Stimulated activated CD4-positive, alpha-beta T cell treated with anti-CD3 and anti-CD28 coated beads, TNF-alpha, amount 100 ng/mL, for 4 hours (primary cell): ENCODE measurements at regions not wholly inside any gene's neighbourhood (a gene's known extent, or its start where the extent isn't known, plus 50 kb on each side); places are given as distances from the start of the nearest gene placed in this dataset.
"Not testable (repeated sequence)": the region's sequence is repeated elsewhere in the genome, so short reads cannot be mapped to it uniquely, and the experiment has no call there.

Source experiments
- DNase-seq, 3 experiments: peaks; one replicate each; pipeline ENCODE4 v3.0.0-alpha.2; 2020; ENCODE audit warnings: low read depth in 3 of 3

DNA sequence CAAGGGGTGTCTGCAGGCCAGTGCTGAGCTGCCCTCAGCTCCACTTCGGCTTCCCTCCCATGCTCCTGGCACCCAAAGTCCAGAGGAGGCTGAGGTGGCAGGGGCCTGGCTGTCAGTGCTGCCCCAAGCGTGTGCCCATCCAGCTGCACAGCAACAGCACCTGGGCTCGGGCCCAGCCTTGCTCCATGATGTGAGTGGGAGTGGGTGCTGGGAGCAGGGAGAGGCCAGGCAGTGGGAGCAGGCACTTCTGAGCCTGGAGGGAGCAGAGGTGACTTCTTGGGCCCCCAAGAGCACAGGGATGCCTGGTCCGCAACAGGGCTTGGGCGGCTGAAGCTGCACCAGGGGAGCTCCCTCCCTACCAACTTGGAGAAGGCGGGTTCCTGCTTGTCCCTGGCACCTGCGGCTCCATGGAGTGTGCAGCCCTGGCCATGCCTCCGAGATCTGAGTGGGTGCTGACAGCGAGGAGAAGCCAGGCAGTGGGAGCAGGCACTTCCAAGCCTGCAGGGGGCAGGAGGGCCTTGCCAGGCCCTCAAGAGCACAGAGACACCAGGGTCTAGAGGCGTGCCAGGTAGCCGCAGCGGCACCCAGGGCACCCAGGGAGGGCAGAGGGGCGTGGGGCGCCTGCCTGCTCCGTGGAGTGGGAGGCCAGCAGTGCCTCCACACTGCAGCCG, 366.7 kb upstream of the SGO1 start:
- no peak for DNase-seq

DNA sequence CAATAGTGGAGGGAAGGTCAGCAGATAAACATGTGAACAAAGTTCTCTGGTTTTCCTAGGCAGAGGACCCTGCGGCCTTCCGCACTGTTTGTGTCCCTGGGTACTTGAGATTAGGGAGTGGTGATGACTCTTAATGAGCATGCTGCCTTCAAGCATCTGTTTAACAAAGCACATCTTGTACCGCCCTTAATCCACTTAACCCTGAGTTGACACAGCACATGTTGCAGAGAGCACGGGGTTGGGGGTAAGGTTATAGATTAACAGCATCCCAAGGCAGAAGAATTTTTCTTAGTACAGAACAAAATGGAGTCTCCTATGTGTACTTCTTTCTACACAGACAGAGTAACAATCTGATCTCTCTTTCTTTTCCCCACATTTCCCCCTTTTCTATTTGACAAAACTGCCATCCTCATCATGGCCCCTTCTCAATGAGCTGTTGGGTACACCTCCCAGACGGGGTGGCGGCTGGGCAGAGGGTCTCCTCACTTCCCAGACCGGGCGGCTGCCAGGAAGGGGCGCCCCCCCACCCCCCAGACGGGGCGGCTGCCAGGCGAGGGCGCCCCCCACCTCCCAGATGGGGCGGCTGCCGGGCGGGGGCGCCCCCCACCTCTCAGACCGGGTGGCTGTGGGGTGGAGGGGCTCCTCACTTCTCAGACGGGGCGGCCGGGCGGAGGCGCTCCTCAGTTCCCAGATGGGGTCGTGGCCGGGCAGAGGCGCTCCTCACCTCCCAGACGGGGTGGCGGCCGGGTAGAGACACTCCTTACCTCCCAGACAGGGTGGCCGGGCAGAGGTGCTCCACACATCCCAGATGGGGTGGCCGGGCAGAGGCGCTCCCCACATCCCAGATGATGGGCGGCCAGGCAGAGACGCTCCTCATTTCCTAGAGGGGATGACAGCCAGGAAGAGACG, 361.6 kb upstream of the SGO1 start:
- DNase-seq = not testable (repeated sequence)

GRCh38 chr3:20546636-20547035, 360.6 kb upstream of the SGO1 start:
- no peak for DNase-seq

GRCh38 chr3:20543535-20544226, 357.7 kb upstream of the SGO1 start:
- no peak for DNase-seq

GRCh38 chr3:20540066-20540465, 354.1 kb upstream of the SGO1 start:
- no peak for DNase-seq

DNA sequence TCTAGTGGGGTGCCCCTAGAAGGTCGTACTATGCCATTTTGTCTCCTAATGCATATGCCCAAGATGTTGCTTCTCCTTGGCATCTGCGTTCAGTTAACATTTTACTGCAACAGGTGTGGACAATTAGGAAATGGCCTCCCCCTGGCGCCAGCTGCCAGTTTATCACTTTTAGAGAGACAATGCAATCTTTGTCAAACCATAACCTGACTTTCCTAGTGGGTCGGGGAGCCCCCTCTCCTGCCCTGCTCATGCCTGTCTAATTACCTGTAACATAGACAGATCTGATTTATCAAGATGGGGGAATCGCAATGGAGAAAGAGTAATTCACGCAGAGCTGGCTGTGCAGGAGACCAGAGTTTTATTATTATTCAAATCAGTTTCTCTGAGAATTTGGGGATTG, 353.7 kb upstream of the SGO1 start:
- DNase-seq = no peak

- DNase-seq = no peak
Measured at GRCh38 chr3:20537234-20537633, 351.2 kb upstream of the SGO1 start.

DNA sequence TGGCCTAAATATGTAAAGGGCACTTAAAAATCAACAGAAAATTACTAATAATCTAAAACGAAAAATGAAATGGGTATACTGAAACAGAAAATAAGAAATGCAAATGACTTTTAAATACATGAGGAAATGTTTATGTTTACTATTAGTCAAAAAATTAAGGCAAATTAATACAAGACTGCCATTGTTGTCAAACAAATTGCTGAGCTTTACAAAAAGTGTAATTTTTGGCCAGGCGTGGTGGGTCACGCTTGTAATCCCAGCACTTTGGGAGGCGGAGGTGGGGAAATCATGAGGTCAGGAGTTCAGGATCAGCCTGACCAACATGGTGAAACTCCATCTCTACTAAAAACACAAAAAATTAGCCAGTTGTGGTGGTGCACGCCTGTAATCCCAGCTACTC, 343.9 kb upstream of the SGO1 start:
- DNase-seq = no peak

- no peak for DNase-seq
Measured at GRCh38 chr3:20528180-20528770, 342.3 kb upstream of the SGO1 start.

DNA sequence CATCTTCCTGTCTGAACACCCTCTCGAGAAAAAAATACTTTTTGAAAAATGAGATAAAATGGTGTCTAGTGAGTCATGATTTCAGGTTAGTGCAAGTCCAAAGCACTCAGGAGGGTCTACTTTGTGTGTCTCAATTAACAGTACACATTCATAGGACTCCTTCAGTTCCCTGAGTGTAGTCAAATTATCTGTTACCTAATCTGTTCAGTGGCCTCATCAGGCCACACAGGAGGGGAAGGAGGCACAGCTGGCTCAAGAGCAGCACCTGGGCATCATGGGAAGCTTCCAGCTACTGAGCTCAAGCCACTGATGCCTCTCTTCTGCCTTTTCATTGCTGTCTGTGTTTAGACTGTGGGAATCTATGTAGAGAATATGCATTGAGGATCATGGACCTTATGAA, 341.4 kb upstream of the SGO1 start:
- no peak for DNase-seq

GRCh38 chr3:20524328-20524727, 338.3 kb upstream of the SGO1 start:
- no peak for DNase-seq

- no peak for DNase-seq
Measured at GRCh38 chr3:20523293-20523692, 337.3 kb upstream of the SGO1 start.

DNA sequence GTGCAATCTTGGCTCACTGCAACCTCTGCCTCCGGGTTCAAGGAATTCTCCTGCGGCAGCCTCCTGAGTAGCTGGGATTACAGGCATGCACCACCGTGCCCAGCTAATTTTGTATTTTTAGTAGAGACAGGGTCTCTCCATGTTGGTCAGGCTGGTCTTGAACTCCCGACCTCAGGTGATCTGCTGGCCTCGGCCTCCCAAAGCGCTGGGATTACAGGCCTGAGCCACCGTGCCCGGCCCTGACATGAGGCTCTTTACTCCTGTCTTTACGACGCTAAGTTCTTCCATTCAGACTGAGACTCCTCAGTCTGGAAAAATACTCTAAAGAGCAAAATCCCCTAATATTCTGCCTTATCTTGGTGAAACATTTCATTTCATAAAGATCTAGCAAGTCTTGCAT, 331.3 kb upstream of the SGO1 start:
- not testable (repeated sequence) for DNase-seq

DNA sequence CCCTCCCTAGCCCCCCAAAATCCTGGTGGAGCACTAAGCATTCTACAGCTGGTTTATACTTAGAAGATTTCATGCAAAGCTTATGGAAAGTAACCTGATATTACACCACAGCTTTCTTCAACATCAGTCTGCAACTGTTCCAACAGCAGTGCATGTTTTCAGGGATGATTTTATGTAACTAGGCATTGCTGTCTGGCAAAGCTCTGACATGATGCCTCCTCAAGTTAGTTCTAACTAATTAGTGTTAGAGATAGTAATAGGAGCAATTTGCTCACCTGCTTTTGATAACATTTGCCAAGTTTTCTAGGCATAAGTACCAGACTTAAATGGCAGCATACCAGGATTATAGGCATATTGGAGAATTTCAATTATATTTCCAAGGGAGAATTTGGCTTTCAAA, 330.3 kb upstream of the SGO1 start:
- DNase-seq = no peak

GRCh38 chr3:20515834-20516233, 329.8 kb upstream of the SGO1 start:
- DNase-seq = no peak

DNA sequence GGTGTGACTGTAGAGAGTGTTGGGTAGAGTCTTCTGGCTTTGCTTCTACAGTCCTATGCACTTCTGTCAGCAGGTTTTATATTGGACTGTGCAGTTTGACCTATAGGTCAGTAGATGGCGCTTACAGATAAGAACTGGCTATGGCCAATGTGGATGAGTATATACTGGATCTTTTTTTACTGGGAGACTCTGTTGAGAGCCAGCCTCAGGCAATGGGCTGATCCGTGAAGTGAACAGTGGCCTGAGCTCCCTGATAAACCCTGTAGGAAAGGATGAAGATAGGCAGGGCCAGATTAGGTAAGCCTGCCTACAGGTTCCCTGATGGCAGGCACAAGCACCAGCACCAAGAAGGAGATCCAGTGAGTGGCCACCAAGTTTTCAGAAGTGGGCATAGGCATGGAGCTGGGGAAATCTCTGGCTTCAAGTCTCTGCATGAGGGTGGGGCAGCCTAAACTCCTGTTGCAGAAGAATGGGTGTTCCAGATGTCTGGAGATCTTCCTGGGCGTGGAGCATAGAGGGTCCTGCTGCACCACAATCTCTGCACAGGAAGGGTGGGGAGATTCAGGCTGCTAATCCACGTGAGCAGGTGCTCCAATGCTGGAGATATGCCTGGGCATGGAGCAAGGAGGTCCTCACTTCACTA, 326.0 kb upstream of the SGO1 start:
- no peak for DNase-seq

DNA sequence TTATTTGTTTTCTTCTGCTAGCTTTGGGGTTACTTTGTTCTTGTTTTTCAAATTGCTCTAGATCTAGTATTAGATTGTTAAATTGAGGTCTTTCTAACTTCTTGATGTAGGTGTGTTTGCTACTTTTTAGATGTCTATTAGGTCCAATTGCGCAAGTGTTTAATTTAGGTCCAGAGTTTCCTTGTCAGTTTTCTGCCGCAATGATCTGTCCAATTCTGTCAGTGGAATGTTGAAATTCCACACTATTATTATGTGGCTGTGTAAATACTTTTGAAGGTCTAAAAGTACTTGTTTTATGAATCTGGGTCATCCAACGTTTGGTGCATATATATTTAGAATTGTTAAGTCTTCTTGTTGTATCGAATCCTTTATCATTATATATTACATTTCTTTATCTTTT, 324.4 kb upstream of the SGO1 start:
- no peak for DNase-seq

DNA sequence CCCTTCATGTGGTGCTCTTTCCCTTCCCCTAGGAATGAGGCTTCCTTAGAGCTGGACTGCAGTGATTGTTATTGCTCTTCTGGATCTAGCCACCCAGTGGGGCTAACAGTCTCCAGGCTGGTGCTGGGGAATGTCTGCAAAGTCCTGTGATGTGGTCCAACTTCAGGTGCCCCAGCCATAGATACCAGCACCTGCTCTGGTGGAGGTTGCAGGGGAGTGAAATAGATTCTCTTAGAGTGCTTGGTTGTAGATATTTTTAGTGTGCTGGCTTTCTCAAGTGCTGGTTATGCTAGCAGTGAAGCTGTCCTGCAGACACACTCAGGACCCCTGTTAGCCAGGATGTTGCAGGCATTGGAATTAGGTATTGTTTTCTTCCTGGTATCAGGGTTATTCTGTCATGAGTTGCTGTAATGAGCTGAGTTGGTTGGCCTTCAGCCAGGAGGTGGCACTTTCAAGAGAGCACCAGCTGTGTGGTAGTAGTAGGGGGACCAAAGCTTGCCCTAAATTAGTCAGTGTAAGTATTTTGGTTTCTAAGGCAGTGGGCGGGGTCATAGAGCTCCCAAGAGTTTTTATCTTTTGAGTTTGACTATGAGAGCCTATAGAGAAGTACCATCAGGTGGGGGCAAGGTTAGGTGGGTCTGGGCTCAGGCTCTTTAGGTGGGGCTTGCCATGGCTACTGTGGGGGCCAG, 317.5 kb upstream of the SGO1 start:
- DNase-seq = no peak

GRCh38 chr3:20490996-20491395, 305.0 kb upstream of the SGO1 start:
- no peak for DNase-seq

GRCh38 chr3:20488151-20488550, 302.1 kb upstream of the SGO1 start:
- no peak for DNase-seq

DNA sequence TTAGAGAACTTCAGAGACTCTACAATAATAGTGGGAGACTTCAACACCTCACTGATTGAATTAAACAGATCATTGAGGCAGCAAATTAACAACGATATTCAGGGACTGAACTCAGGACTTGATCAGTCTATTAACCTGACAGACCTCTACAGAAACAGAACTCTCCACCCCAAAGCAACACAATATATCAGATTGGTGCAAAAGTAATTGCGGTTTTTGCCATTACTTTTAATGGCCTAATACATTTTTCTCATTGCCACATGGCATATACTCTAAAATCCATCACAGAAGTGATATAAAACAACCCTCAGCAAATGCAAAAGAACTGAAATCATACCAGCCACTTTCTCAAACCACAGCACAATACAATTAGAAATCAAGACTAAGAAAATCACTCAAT, 298.1 kb upstream of the SGO1 start:
- no peak for DNase-seq
